Thyroid gland (tissue), 4 donors: ENCODE measurements at regions not wholly inside any gene's neighbourhood (a gene's known extent, or its start where the extent isn't known, plus 50 kb on each side); places are given as distances from the start of the nearest gene placed in this dataset.

ENCODE experiments used
- DNase-seq, 2 donors: peaks; one replicate each; pipeline ENCODE4 v3.0.0-alpha.2; 2019
- H3K27ac ChIP-seq, 3 donors: fragments of 200-600 bp; sonication (generic); 1 replicate in 2 of 3; 2 replicates in 1 of 3; pipeline ENCODE4 v1.5.1; 2016 to 2019; ENCODE audit warnings: mild to moderate bottlenecking in 1 of 3, moderate library complexity in 1 of 3
- H3K27me3 ChIP-seq: fragments of 200-600 bp; sonication (generic); one replicate; pipeline ENCODE4 v1.5.1; 2019
- H3K36me3 ChIP-seq, 2 donors: fragments of 200-600 bp; sonication (generic); one replicate each; pipeline ENCODE4 v1.5.1; 2016 to 2019
- H3K4me1 ChIP-seq, 2 donors: fragments of 200-600 bp; sonication (generic); one replicate each; pipeline ENCODE4 v1.5.1; 2017 to 2019
- H3K4me3 ChIP-seq, 3 donors: fragments of 200-600 bp; sonication (generic); replicated peaks in 1 of 3; 1 replicate in 2 of 3; 2 replicates in 1 of 3; pipeline ENCODE4 v1.5.1; 2016; ENCODE audit warnings: mild to moderate bottlenecking in 1 of 3
- H3K9me3 ChIP-seq: fragments of 200-600 bp; sonication (generic); one replicate; pipeline ENCODE4 v1.5.1; 2017
- POLR2A ChIP-seq, 2 donors: fragments of 450-650 bp; IDR thresholded peaks; one replicate each; pipeline ENCODE4 v1.6.1; 2017; ENCODE audit warnings: antibody characterized with exemption in 2 of 2, mild to moderate bottlenecking in 2 of 2, moderate library complexity in 1 of 2
- WGBS, 2 donors: methylation state at CpG; one replicate each; pipeline ENCODE4 v1.1.5; 2017; 5-methylcytosine and 5-hydroxymethylcytosine counted together
- intact Hi-C: fragments of 100-400 bp; cut with DNase I; formaldehyde crosslinking; loops from one replicate; pipeline ENCODE4 v1.15.1; 2023
- TF ChIP-seq, protein P1 (sequence below), 6 experiments: fragments of 200-600 bp in 3 of 6; fragments of 450-650 bp in 3 of 6; sonication (generic) in 3 of 6; IDR thresholded peaks; one replicate each; pipeline ENCODE4 v1.5.1; 2016 to 2019; ENCODE audit warnings: antibody characterized with exemption in 6 of 6, mild to moderate bottlenecking in 2 of 6, inconsistent platforms in 1 of 6, moderate library complexity in 1 of 6

DNA sequence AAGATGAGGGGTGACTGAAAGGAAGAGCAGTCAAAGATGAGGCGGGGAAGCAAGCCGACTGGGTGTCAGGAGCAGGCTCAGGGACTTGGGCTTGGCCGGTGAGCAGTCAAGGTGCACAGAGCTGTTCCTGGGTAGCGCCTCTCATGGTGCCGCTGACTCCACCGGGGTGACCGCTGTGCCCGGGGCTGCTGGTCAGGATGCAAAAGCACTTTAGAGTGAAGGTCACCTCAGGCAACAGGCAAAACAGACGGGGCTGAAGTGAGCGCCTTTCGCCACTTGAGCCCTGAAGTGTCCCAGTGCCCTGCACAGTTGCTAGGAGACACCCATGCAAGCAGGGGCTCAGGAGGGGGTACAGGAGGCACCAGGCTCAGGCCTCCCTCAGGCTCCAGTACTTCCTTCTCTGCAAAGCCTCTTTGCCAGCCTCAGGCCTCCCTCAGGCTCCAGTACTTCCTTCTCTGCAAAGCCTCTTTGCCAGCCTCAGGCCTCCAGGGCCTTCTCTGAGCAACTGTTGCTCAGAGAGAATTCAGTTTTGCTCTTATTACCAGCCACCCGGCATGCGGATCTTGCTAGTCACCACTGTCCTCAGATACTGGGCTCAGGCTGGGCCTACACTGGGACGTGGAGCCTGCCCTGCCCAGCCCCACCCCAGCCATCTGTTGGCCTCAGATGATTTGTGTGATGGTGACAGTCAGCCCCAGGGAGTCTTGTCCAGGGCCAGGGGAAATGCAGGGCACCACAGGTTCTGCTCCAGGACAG, 99.7 kb upstream of the IRF2BP2 start:
- Histone ChIP-seq H3K27me3 (no peaks in the 10 kb centered on the region), H3K4me3 (no peak overlapping the region), H3K36me3 (no peaks in the 10 kb centered on the region), H3K9me3 (no peaks in the 10 kb centered on the region), H3K27ac (peak overlapping the region; percentile 93 to 96 (median 93)), H3K4me1 (peaks cover 36 to 52% of the 10 kb centered on the region in 2 donors)
- peak; percentile 97 to 98 for DNase-seq
- peak in 1 of 2 donors; percentile 78 for TF ChIP-seq POLR2A (IDR thresholded peaks at IDR 0.05)
- TF ChIP-seq, protein P1, sequence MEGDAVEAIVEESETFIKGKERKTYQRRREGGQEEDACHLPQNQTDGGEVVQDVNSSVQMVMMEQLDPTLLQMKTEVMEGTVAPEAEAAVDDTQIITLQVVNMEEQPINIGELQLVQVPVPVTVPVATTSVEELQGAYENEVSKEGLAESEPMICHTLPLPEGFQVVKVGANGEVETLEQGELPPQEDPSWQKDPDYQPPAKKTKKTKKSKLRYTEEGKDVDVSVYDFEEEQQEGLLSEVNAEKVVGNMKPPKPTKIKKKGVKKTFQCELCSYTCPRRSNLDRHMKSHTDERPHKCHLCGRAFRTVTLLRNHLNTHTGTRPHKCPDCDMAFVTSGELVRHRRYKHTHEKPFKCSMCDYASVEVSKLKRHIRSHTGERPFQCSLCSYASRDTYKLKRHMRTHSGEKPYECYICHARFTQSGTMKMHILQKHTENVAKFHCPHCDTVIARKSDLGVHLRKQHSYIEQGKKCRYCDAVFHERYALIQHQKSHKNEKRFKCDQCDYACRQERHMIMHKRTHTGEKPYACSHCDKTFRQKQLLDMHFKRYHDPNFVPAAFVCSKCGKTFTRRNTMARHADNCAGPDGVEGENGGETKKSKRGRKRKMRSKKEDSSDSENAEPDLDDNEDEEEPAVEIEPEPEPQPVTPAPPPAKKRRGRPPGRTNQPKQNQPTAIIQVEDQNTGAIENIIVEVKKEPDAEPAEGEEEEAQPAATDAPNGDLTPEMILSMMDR (IDR thresholded peaks at IDR 0.05): no peak
- intact Hi-C loops: loop anchor here (10.0 kb wide), 2 partner anchors 215 to 365 kb away; no protein-coding TSS in a partner anchor
- WGBS, 2 donors: 50 to 53% methylated on average over 10 to 14 of the region's 14 CpGs

GRCh38 chr1:234708700-234709395, 98.9 kb upstream of the IRF2BP2 start:
- H3K36me3 ChIP-seq: no peaks in the 10 kb centered on the region
- no peak for TF ChIP-seq POLR2A (IDR thresholded peaks at IDR 0.05)
- TF ChIP-seq, protein P1 (IDR thresholded peaks at IDR 0.05): no peak
- DNase-seq: peak; percentile 59 to 64
- peaks cover 36 to 52% of the 10 kb centered on the region in 2 donors for H3K4me1 ChIP-seq
- intact Hi-C loops: no loop called here
- H3K9me3 ChIP-seq: no peaks in the 10 kb centered on the region
- 49 to 60% methylated on average over 9 of the region's 9 CpGs for WGBS, 2 donors
- H3K27ac ChIP-seq: peak overlapping the region; percentile 93 to 96 (median 93)
- no peak overlapping the region for H3K4me3 ChIP-seq
- H3K27me3 ChIP-seq: no peaks in the 10 kb centered on the region

GRCh38 chr1:234707641-234708040, 97.7 kb upstream of the IRF2BP2 start:
- no peak overlapping the region for H3K4me3 ChIP-seq
- peak overlapping the region; percentile 19 to 93 (median 68) for H3K27ac ChIP-seq
- DNase-seq: peak; percentile 32 to 40
- intact Hi-C loops: no loop called here
- peaks cover 36 to 45% of the 10 kb centered on the region in 2 donors for H3K4me1 ChIP-seq
- WGBS, 2 donors: 32 to 44% methylated on average over 1 of the region's 1 CpG
- no peaks in the 10 kb centered on the region for H3K36me3 ChIP-seq
- H3K9me3 ChIP-seq: no peaks in the 10 kb centered on the region
- TF ChIP-seq POLR2A (IDR thresholded peaks at IDR 0.05): no peak
- TF ChIP-seq, protein P1 (IDR thresholded peaks at IDR 0.05): no peak
- no peaks in the 10 kb centered on the region for H3K27me3 ChIP-seq

- H3K27ac ChIP-seq: peak overlapping the region in 2 of 3 donors; percentile 68 to 93
- 75 to 95% methylated on average over 1 of the region's 1 CpG for WGBS, 2 donors
Measured at GRCh38 chr1:234706931-234707330, 97.0 kb upstream of the IRF2BP2 start.

More at GRCh38 chr1:234706931-234707330, 97.0 kb upstream of the IRF2BP2 start:
- no peak overlapping the region for H3K4me3 ChIP-seq
- H3K36me3 ChIP-seq: no peaks in the 10 kb centered on the region
- intact Hi-C loops: no loop called here
- no peaks in the 10 kb centered on the region for H3K27me3 ChIP-seq
- TF ChIP-seq, protein P1 (IDR thresholded peaks at IDR 0.05): no peak
- no peak for TF ChIP-seq POLR2A (IDR thresholded peaks at IDR 0.05)
- DNase-seq: no peak
- no peaks in the 10 kb centered on the region for H3K9me3 ChIP-seq
- peaks cover 36 to 45% of the 10 kb centered on the region in 2 donors for H3K4me1 ChIP-seq
